Tibial artery (tissue), 4 donors: ENCODE measurements at regions not wholly inside any gene's neighbourhood (a gene's known extent, or its start where the extent isn't known, plus 50 kb on each side); places are given as distances from the start of the nearest gene placed in this dataset.

Experiments used
- DNase-seq, 2 donors: peaks; one replicate each; pipeline ENCODE4 v3.0.0-alpha.2; 2019
- H3K27ac ChIP-seq, 2 donors: fragments of 200-600 bp; sonication (generic) in 1 of 2; 1 replicate in 1 of 2; 2 replicates in 1 of 2; pipeline ENCODE4 v1.5.1; 2018 to 2019; ENCODE audit warnings: mild to moderate bottlenecking in 1 of 2
- H3K27me3 ChIP-seq, 2 donors: fragments of 200-600 bp; sonication (generic) in 1 of 2; one replicate each; pipeline versions ENCODE4 v1.5.1 to v1.6.0; 2016 to 2019
- H3K36me3 ChIP-seq, 3 donors: fragments of 200-600 bp; sonication (generic) in 2 of 3; one replicate each; pipeline ENCODE4 v1.5.1; 2016 to 2019; ENCODE audit warnings: mild to moderate bottlenecking in 2 of 3
- H3K4me1 ChIP-seq, 4 donors: fragments of 200-600 bp; sonication (generic) in 2 of 4; 1 replicate in 3 of 4; 2 replicates in 1 of 4; pipeline ENCODE4 v1.5.1; 2016 to 2019
- H3K4me3 ChIP-seq, 2 donors: fragments of 200-600 bp; sonication (generic) in 1 of 2; 1 replicate in 1 of 2; 2 replicates in 1 of 2; pipeline ENCODE4 v1.5.1; 2018 to 2019; ENCODE audit warnings: mild to moderate bottlenecking in 2 of 2
- H3K9me3 ChIP-seq, 3 donors: fragments of 200-600 bp; sonication (generic) in 1 of 3; one replicate each; pipeline ENCODE4 v1.5.1; 2016 to 2019
- intact Hi-C: fragments of 100-400 bp; cut with DNase I; formaldehyde crosslinking; loops from one replicate; pipeline ENCODE4 v1.15.0; 2023; ENCODE audit warnings: low total_unique reads
- TF ChIP-seq, protein P1 (sequence below), 2 experiments: fragments of 200-600 bp in 1 of 2; fragments of 450-650 bp in 1 of 2; IDR thresholded peaks; one replicate each; pipeline ENCODE4 v1.5.1; 2017 to 2019; ENCODE audit warnings: antibody characterized with exemption in 2 of 2, mild to moderate bottlenecking in 1 of 2, moderate library complexity in 1 of 2

DNA sequence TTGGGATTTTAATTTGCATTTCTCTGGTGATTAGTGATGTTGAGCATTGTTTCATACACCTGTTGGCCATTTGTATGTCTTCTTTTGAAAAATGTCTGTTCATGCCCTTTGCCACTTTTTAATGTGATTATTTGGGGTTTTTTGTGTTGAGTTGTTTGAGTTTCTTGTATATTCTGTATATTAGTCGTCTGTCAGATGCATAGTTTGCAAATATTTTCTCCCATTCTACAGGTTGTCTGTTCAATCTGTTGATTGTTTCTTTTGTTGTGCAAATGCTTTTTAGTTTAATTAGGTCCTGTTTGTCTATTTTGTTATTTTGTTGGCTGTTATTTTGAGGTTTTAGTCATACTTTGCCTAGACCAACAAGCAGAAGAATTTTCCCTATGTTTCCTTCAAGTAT lies 164.0 kb upstream of the CXADR start:
- TF ChIP-seq, protein P1, sequence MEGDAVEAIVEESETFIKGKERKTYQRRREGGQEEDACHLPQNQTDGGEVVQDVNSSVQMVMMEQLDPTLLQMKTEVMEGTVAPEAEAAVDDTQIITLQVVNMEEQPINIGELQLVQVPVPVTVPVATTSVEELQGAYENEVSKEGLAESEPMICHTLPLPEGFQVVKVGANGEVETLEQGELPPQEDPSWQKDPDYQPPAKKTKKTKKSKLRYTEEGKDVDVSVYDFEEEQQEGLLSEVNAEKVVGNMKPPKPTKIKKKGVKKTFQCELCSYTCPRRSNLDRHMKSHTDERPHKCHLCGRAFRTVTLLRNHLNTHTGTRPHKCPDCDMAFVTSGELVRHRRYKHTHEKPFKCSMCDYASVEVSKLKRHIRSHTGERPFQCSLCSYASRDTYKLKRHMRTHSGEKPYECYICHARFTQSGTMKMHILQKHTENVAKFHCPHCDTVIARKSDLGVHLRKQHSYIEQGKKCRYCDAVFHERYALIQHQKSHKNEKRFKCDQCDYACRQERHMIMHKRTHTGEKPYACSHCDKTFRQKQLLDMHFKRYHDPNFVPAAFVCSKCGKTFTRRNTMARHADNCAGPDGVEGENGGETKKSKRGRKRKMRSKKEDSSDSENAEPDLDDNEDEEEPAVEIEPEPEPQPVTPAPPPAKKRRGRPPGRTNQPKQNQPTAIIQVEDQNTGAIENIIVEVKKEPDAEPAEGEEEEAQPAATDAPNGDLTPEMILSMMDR (IDR thresholded peaks at IDR 0.05) = no peak
- Histone ChIP-seq H3K4me3 (no peak overlapping the region), H3K27ac (no peak overlapping the region), H3K4me1 (no peaks in the 10 kb centered on the region), H3K9me3 (peaks cover 0 to 5% (median 0%) of the 10 kb centered on the region in 3 donors), H3K27me3 (no peaks in the 10 kb centered on the region), H3K36me3 (no peaks in the 10 kb centered on the region)
- intact Hi-C loops = no loop called here
- DNase-seq = no peak

DNA sequence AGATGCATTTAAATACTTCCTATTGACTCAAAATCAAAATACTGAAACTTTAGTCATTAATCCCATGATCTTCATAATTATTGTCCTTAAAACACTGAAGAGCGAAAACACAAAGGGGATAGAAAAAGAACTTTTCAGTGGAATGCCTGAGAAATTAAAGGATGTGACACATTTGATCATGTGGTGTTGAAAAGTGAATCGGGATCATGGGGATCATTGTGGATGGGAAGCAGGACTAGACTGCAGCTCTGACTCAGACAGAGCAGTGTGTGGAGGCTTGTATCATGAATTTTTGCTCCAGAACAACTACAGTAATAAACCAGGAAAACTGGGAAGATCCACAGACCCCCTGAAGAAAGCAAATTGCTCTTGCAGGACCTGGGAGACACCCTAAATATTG lies 161.1 kb upstream of the CXADR start:
- no peak for DNase-seq
- Histone ChIP-seq H3K4me3 (no peak overlapping the region), H3K4me1 (no peaks in the 10 kb centered on the region), H3K9me3 (no peaks in the 10 kb centered on the region), H3K36me3 (no peaks in the 10 kb centered on the region), H3K27me3 (no peaks in the 10 kb centered on the region), H3K27ac (no peak overlapping the region)
- TF ChIP-seq, protein P1 (IDR thresholded peaks at IDR 0.05) = no peak
- intact Hi-C loops = no loop called here

DNA sequence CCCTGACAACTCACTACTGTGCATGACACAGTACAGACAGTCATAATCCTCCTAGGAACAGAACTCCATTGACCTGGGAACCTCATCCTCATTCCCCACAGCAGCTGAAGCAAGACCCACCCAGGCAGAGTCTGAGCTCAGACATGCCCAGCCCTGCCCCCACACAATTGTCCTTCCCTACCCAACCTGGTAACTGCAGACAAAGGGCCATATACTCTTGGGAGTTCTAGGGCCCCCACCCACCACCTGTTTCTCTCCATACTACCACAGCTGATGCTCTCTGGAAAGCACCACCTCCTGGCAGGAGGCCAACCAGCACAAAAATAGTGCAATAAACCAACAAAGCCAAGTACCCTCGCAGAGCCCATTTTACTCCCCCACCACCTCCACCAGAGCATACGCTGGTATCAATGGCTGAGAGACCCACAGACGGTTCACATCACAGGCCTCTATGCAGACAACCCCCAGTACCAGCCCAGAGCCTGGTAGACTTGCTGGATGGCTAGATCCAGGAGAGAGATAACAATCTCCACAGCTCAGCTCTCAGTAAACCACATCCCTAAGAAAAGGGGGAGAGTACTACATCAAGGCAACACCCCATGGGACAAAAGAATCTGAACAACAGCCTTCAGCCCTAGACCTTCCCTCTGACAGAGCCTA lies 159.7 kb upstream of the CXADR start:
- intact Hi-C loops = no loop called here
- TF ChIP-seq, protein P1 (IDR thresholded peaks at IDR 0.05) = no peak
- Histone ChIP-seq H3K36me3 (no peaks in the 10 kb centered on the region), H3K27me3 (no peaks in the 10 kb centered on the region), H3K27ac (no peak overlapping the region), H3K4me1 (no peaks in the 10 kb centered on the region), H3K4me3 (no peak overlapping the region), H3K9me3 (no peaks in the 10 kb centered on the region)
- no peak for DNase-seq

DNA sequence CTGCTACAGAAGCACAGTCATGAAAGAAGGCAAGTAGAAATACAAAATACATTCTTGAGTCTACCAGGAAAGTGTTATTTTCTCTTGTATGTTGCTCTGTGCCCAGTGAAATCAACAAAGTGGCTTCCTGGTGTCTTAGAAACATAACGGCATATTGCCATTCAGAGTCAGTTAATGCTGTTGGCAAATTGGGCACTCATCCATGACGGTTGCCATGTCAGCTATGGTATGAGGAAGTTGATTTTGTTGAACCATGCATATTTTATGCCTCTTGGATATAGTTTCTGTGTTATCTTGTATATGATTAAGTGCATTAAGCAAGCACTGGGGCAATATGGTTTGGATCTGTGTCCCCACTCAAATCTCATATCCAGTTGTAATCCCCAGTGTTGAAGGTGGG lies 153.1 kb upstream of the CXADR start:
- intact Hi-C loops = no loop called here

DNA sequence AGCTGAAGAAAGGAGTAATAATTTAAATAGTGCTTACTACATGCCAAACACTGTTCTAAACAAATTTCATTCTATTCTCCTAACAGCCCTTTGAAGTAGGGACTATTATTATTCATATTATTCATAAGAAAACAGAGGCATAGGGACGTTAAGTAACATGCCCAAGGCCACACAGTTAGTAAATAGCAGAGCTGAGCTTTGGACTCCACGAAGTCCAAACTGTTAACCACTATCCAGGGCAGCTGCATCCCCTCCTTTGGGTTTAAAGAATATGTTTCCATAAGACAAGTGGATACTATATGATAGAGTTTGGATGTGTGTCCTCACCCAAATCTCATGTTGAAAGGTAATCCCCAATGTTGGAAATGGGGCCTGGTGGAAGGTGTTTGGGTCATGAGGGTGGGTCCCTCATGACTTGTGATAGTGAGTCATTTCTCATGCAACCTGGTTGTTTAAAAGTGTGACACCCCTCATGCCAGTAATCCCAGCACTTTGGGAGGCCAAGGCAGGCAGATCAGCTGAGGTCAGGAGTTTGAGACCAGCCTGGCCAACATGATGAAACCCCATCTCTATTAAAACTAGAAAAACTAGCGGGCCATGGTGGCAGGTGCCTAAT lies 144.0 kb upstream of the CXADR start:
- no peaks in the 10 kb centered on the region for H3K27me3 ChIP-seq
- TF ChIP-seq, protein P1 (IDR thresholded peaks at IDR 0.05) = no peak
- intact Hi-C loops = no loop called here
- no peaks in the 10 kb centered on the region for H3K36me3 ChIP-seq
- H3K27ac ChIP-seq = no peak overlapping the region
- no peak for DNase-seq
- no peaks in the 10 kb centered on the region for H3K9me3 ChIP-seq
- H3K4me3 ChIP-seq = no peak overlapping the region
- H3K4me1 ChIP-seq = no peaks in the 10 kb centered on the region

More for the DNA sequence above, 153.1 kb upstream of the CXADR start:
- DNase-seq = no peak
- Histone ChIP-seq H3K4me1 (no peaks in the 10 kb centered on the region), H3K9me3 (no peaks in the 10 kb centered on the region), H3K4me3 (no peak overlapping the region), H3K27me3 (no peaks in the 10 kb centered on the region), H3K27ac (no peak overlapping the region), H3K36me3 (no peaks in the 10 kb centered on the region)
- TF ChIP-seq, protein P1 (IDR thresholded peaks at IDR 0.05) = no peak
